H1 (cell line): ENCODE measurements at regions not wholly inside any gene's neighbourhood (a gene's known extent, or its start where the extent isn't known, plus 50 kb on each side); places are given as distances from the start of the nearest gene placed in this dataset.
"Not testable (repeated sequence)": the region's sequence is repeated elsewhere in the genome, so short reads cannot be mapped to it uniquely, and the experiment has no call there.

Experiments used
- CTCF ChIA-PET: fragments of 300-600 bp; sonication (Branson Sonifier 250); formaldehyde crosslinking; loops from one replicate; lab custom pipeline; 2021; ENCODE audit not compliant: partially characterized antibody; lab: Charles Lee
- POLR2A ChIA-PET: fragments of 300-600 bp; sonication (Branson Sonifier 250); formaldehyde crosslinking; loops from one replicate; lab custom pipeline; 2021; ENCODE audit warnings: inconsistent platforms; ENCODE audit not compliant: partially characterized antibody; lab: Charles Lee
- DNase-seq, 2 experiments: peaks; one replicate each; pipeline versions ENCODE4 v3.0.0 to v3.0.0-alpha.2; 2010 to 2022; ENCODE audit warnings: low spot score in 2 of 2, low read depth in 1 of 2, mixed read lengths in 1 of 2
- FAIRE-seq: peaks from 2 replicates; lab custom pipeline; 2011; peaks lifted over from hg19 to GRCh38; lab: Jason Lieb, UNC
- H2AFZ ChIP-seq: 2 replicates; pipeline ENCODE4 v1.8.1; 2012; ENCODE audit warnings: low read length, inconsistent platforms
- H2AK5ac ChIP-seq: 2 replicates; pipeline ENCODE4 v1.6.1; 2013; ENCODE audit warnings: low read depth, low read length
- H2BK120ac ChIP-seq: replicated peaks from 2 replicates; pipeline ENCODE3; 2013; ENCODE audit warnings: low read depth, low read length, inconsistent platforms
- H2BK12ac ChIP-seq: 2 replicates; pipeline ENCODE4 v1.6.1; 2013; ENCODE audit warnings: low read depth, low read length
- H2BK15ac ChIP-seq: 2 replicates; pipeline ENCODE4 v1.6.1; 2013; ENCODE audit warnings: low read length
- H2BK20ac ChIP-seq: 2 replicates; pipeline ENCODE4 v1.6.1; 2013; ENCODE audit warnings: low read length
- H2BK5ac ChIP-seq: 2 replicates; pipeline ENCODE4 v1.6.1; 2013; ENCODE audit warnings: low read depth, low read length
- H3K14ac ChIP-seq: 2 replicates; pipeline ENCODE4 v1.6.1; 2013; ENCODE audit warnings: inconsistent platforms; ENCODE audit not compliant: insufficient read length
- H3K18ac ChIP-seq: 2 replicates; pipeline ENCODE4 v1.6.1; 2013; ENCODE audit warnings: low read length; ENCODE audit errors: extremely low read depth
- H3K23ac ChIP-seq: 2 replicates; pipeline ENCODE4 v1.6.1; 2013; ENCODE audit warnings: inconsistent platforms; ENCODE audit not compliant: insufficient read length
- H3K23me2 ChIP-seq: 2 replicates; pipeline ENCODE4 v1.6.1; 2013; ENCODE audit warnings: low read depth, low read length
- H3K27ac ChIP-seq: 2 replicates; pipeline ENCODE4 v1.6.1; 2011; ENCODE audit warnings: low read depth, low read length, inconsistent platforms
- H3K27me3 ChIP-seq, 4 experiments: replicated peaks in 1 of 4; 1 replicate in 1 of 4; 2 replicates in 3 of 4; pipeline versions ENCODE4 v1.6.1 to v1.8.1; 2011 to 2013; ENCODE audit warnings: low read length in 3 of 4, mild to moderate bottlenecking in 3 of 4, inconsistent platforms in 2 of 4, mixed read lengths in 2 of 4, moderate library complexity in 1 of 4; ENCODE audit not compliant: control insufficient read depth in 3 of 4, insufficient read depth in 3 of 4; ENCODE audit errors: extremely low read depth in 1 of 4
- H3K36me3 ChIP-seq, 4 experiments: 2 replicates each; pipeline versions ENCODE4 v1.6.1 to v1.8.1; 2011 to 2013; ENCODE audit warnings: mild to moderate bottlenecking in 4 of 4, low read length in 3 of 4, moderate library complexity in 2 of 4, control low read depth in 1 of 4, inconsistent platforms in 1 of 4; ENCODE audit not compliant: insufficient read depth in 4 of 4, control insufficient read depth in 2 of 4
- H3K4ac ChIP-seq: replicated peaks from 2 replicates; pipeline ENCODE3; 2013; ENCODE audit warnings: low read length, low read depth, mixed read lengths, inconsistent platforms; ENCODE audit not compliant: insufficient read length
- H3K4me1 ChIP-seq, 4 experiments: replicated peaks in 1 of 4; 1 replicate in 1 of 4; 2 replicates in 3 of 4; pipeline versions ENCODE4 v1.6.1 to v1.8.1; 2011 to 2013; ENCODE audit warnings: low read length in 3 of 4, inconsistent platforms in 2 of 4, mixed read lengths in 1 of 4; ENCODE audit not compliant: insufficient read depth in 4 of 4, control insufficient read depth in 3 of 4
- H3K4me2 ChIP-seq, 2 experiments: 2 replicates each; pipeline versions ENCODE4 v1.6.1 to v1.8.1; 2011 to 2013; ENCODE audit warnings: low read depth in 2 of 2, low read length in 2 of 2, control low read depth in 1 of 2, inconsistent platforms in 1 of 2, mild to moderate bottlenecking in 1 of 2; ENCODE audit not compliant: insufficient read depth in 1 of 2
- H3K4me3 ChIP-seq, 4 experiments: fragments of 200-600, 300-600 bp in 1 of 4; sonication (generic), shearing (Covaris generic), sonication (Bioruptor Twin) in 1 of 4; 2 replicates each; pipeline versions ENCODE4 v1.5.1 to v1.8.1; 2011 to 2016; ENCODE audit warnings: low read length in 4 of 4, low read depth in 3 of 4, control low read depth in 2 of 4, inconsistent platforms in 2 of 4, mild to moderate bottlenecking in 2 of 4, mixed read lengths in 1 of 4, moderate library complexity in 1 of 4; ENCODE audit not compliant: insufficient read depth in 2 of 4; ENCODE audit errors: extremely low read depth in 1 of 4
- H3K56ac ChIP-seq: replicated peaks from 2 replicates; pipeline ENCODE3; 2013; ENCODE audit warnings: low read depth, mild to moderate bottlenecking, mixed read lengths, low read length, inconsistent platforms; ENCODE audit not compliant: insufficient read length
- H3K79me1 ChIP-seq: 2 replicates; pipeline ENCODE4 v1.6.1; 2013; ENCODE audit warnings: low read depth, low read length, control low read depth
- H3K79me2 ChIP-seq, 2 experiments: 2 replicates each; pipeline versions ENCODE4 v1.6.1 to v1.8.1; 2012 to 2013; ENCODE audit warnings: low read length in 2 of 2, mild to moderate bottlenecking in 2 of 2, inconsistent platforms in 1 of 2; ENCODE audit not compliant: insufficient read depth in 2 of 2, control insufficient read depth in 1 of 2
- H3K9ac ChIP-seq, 4 experiments: replicated peaks in 1 of 4; 1 replicate in 1 of 4; 2 replicates in 3 of 4; pipeline versions ENCODE4 v1.6.1 to v1.8.1; 2011 to 2013; ENCODE audit warnings: low read depth in 3 of 4, low read length in 3 of 4, control low read depth in 2 of 4, mild to moderate bottlenecking in 2 of 4, moderate library complexity in 2 of 4, inconsistent platforms in 1 of 4; ENCODE audit errors: extremely low read depth in 1 of 4
- H3K9me3 ChIP-seq, 2 experiments: 2 replicates each; pipeline versions ENCODE4 v1.6.1 to v1.8.1; 2012 to 2013; ENCODE audit warnings: mild to moderate bottlenecking in 2 of 2, moderate library complexity in 2 of 2, control low read depth in 1 of 2, inconsistent platforms in 1 of 2, low read depth in 1 of 2, low read length in 1 of 2, mixed read lengths in 1 of 2; ENCODE audit not compliant: insufficient read depth in 2 of 2
- H4K20me1 ChIP-seq, 2 experiments: replicated peaks in 1 of 2; 2 replicates each; pipeline versions ENCODE3 to v1.8.1; 2011 to 2013; ENCODE audit warnings: inconsistent platforms in 2 of 2, low read length in 2 of 2, mild to moderate bottlenecking in 1 of 2; ENCODE audit not compliant: insufficient read depth in 2 of 2, control insufficient read depth in 1 of 2
- H4K5ac ChIP-seq: 2 replicates; pipeline ENCODE4 v1.6.1; 2013; ENCODE audit warnings: low read length, low read depth, mixed read lengths, inconsistent platforms; ENCODE audit not compliant: insufficient read length
- H4K8ac ChIP-seq: 2 replicates; pipeline ENCODE4 v1.8.0; 2013; ENCODE audit warnings: mild to moderate bottlenecking, moderate library complexity, low read length, inconsistent platforms; ENCODE audit not compliant: insufficient read depth; ENCODE audit errors: extremely low read depth
- H4K91ac ChIP-seq: replicated peaks from 2 replicates; pipeline ENCODE3; 2013; ENCODE audit warnings: low read length, mixed read lengths, inconsistent platforms; ENCODE audit not compliant: insufficient read length
- WGBS, 2 experiments: shearing (Covaris generic) in 1 of 2; methylation state at CpG; one replicate each; pipeline versions ENCODE4 v1.1.6 to v1.1.7; 2013 to 2015; ENCODE audit warnings: low lambda C conversion rate in 2 of 2, mixed read lengths in 2 of 2, inconsistent platforms in 1 of 2, low coverage in 1 of 2, missing lambda C conversion rate in 1 of 2; ENCODE audit not compliant: insufficient replicate concordance in 2 of 2, insufficient coverage in 1 of 2, insufficient read length in 1 of 2; ENCODE audit errors: extremely low coverage in 1 of 2, missing lambda C conversion rate in 1 of 2; 5-methylcytosine and 5-hydroxymethylcytosine counted together

- H3K27me3 ChIP-seq, H3K4me2 ChIP-seq, H3K56ac ChIP-seq, H3K4me1 ChIP-seq, H3K4me3 ChIP-seq, POLR2A ChIA-PET, H3K27ac ChIP-seq, H2BK120ac ChIP-seq, H3K23me2 ChIP-seq, H3K9ac ChIP-seq, H3K9me3 ChIP-seq, H4K5ac ChIP-seq, H3K79me1 ChIP-seq, CTCF ChIA-PET, H2BK15ac ChIP-seq, DNase-seq, H4K91ac ChIP-seq, FAIRE-seq, H3K23ac ChIP-seq, H2BK12ac ChIP-seq, H2BK20ac ChIP-seq, H2AFZ ChIP-seq, H2BK5ac ChIP-seq, H3K14ac ChIP-seq, H2AK5ac ChIP-seq, H3K4ac ChIP-seq, H3K18ac ChIP-seq, H3K79me2 ChIP-seq, H4K20me1 ChIP-seq, H4K8ac ChIP-seq, H3K36me3 ChIP-seq: not testable (repeated sequence)
- WGBS, 2 experiments: 86% methylated on average over 8 of the region's 8 CpGs; no CpG with 5 or more reads in 1 of the 2 experiments
Measured at GRCh38 chr12:95383920-95384319, 90.0 kb upstream of the METAP2 start.
